ENCODE measurements at regions not wholly inside any gene's neighbourhood (a gene's known extent, or its start where the extent isn't known, plus 50 kb on each side); places are given as distances from the start of the nearest gene placed in this dataset.

DNA sequence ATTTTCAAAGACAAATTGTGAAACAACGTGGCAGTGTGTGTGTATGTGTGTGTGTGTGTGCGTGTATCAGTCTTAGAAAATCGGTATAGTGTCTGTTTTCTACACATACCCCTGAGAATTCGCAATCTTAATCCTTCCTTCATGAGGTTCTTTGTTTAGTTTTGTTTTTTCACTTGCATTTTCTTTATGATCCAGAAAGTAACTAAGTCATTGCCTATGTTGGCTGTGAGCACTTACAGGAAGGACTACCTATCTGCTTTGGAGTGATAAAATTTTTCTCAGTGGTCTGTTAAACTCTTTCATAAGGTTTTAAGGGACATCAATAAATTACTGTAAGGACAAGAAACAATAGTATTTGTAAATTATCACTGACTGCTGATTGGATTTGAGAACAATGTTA, 1587.1 kb downstream of the PCDH9 start:
- Histone ChIP-seq H3K27me3 (no peaks in the 10 kb centered on the region), H3K4me1 (ENCODE audit: insufficient read depth) (no peaks in the 10 kb centered on the region), H3K36me3 (no peaks in the 10 kb centered on the region), H3K27ac (no peak overlapping the region), H3K9me3 (no peaks in the 10 kb centered on the region), H3K4me3 (no peak overlapping the region)
- 74 to 83% (median 78%) methylated on average over 4 of the region's 4 CpGs for WGBS, 3 donors
- intact Hi-C loops (cut with DNase I) = no loop called here
- TF ChIP-seq EP300 (IDR thresholded peaks at IDR 0.05) (no peak), POLR2A (IDR thresholded peaks at IDR 0.05) (no peak)
- TF ChIP-seq, protein P1, sequence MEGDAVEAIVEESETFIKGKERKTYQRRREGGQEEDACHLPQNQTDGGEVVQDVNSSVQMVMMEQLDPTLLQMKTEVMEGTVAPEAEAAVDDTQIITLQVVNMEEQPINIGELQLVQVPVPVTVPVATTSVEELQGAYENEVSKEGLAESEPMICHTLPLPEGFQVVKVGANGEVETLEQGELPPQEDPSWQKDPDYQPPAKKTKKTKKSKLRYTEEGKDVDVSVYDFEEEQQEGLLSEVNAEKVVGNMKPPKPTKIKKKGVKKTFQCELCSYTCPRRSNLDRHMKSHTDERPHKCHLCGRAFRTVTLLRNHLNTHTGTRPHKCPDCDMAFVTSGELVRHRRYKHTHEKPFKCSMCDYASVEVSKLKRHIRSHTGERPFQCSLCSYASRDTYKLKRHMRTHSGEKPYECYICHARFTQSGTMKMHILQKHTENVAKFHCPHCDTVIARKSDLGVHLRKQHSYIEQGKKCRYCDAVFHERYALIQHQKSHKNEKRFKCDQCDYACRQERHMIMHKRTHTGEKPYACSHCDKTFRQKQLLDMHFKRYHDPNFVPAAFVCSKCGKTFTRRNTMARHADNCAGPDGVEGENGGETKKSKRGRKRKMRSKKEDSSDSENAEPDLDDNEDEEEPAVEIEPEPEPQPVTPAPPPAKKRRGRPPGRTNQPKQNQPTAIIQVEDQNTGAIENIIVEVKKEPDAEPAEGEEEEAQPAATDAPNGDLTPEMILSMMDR (IDR thresholded peaks at IDR 0.05) = no peak
- DNase-seq = no peak

DNA sequence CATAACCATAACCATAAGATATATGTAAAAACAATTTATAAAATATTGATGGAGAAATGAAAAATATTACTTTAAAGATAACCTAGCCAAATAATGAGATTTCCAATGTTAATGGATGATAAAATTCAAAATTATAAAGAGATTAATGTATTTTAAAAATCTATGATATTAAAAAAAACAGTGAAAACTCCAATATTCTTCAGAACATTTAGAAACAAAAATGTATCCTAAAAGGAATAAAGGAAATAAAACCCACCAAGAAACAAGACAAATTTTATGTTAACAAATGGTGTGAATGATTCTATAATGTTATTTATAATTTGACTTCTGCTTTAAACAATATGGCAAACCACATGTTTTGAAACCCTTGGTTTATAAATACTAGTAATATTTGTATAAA, 1587.8 kb downstream of the PCDH9 start:
- intact Hi-C loops (cut with DNase I) = no loop called here
- no peak overlapping the region for H3K27ac ChIP-seq
- no peaks in the 10 kb centered on the region for H3K36me3 ChIP-seq
- no peak overlapping the region for H3K4me3 ChIP-seq
- no peaks in the 10 kb centered on the region for H3K4me1 ChIP-seq (ENCODE audit: insufficient read depth)
- DNase-seq = no peak
- no peaks in the 10 kb centered on the region for H3K9me3 ChIP-seq
- H3K27me3 ChIP-seq = no peaks in the 10 kb centered on the region
- TF ChIP-seq POLR2A (IDR thresholded peaks at IDR 0.05) = no peak
- TF ChIP-seq EP300 (IDR thresholded peaks at IDR 0.05) = no peak
- TF ChIP-seq, protein P1 (IDR thresholded peaks at IDR 0.05) = no peak

DNA sequence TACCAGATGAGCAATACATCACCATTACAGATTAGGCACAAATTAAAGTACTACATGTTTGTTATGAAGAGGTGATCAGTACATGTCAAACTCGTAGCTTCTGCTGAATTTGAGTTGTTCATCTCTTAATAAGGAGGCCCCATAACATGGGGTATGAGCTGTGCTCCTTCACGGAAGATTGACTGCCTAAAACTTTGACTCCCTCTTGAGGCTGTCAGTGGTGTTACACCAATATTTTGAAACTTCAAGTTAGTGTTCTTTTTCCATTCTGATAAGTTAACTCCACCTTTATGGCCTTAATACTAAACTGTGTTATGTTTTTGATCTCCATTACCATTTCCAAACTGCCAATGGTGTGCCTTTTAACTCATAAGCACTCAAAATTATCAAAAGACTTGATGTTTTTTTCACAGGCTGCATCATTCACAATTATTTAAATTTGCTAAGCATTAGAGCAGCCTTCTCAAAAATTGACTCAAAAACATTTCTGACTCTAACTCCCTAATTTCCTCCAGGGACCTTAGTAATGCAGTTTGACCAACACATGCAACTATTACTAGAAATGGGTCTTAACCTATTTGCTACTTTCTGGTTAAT, 1591.5 kb downstream of the PCDH9 start:
- WGBS, 3 donors = 25 to 39% (median 30%) methylated on average over 2 of the region's 2 CpGs
- H3K27me3 ChIP-seq = no peaks in the 10 kb centered on the region
- H3K9me3 ChIP-seq = no peaks in the 10 kb centered on the region
- H3K4me1 ChIP-seq (ENCODE audit: insufficient read depth) = no peaks in the 10 kb centered on the region
- H3K36me3 ChIP-seq = no peaks in the 10 kb centered on the region
- no peak overlapping the region for H3K27ac ChIP-seq
- no peak for DNase-seq
- TF ChIP-seq POLR2A (IDR thresholded peaks at IDR 0.05) (no peak), EP300 (IDR thresholded peaks at IDR 0.05) (no peak)
- TF ChIP-seq, protein P1 (IDR thresholded peaks at IDR 0.05) = no peak
- H3K4me3 ChIP-seq = no peak overlapping the region
- intact Hi-C loops (cut with DNase I) = no loop called here

DNA sequence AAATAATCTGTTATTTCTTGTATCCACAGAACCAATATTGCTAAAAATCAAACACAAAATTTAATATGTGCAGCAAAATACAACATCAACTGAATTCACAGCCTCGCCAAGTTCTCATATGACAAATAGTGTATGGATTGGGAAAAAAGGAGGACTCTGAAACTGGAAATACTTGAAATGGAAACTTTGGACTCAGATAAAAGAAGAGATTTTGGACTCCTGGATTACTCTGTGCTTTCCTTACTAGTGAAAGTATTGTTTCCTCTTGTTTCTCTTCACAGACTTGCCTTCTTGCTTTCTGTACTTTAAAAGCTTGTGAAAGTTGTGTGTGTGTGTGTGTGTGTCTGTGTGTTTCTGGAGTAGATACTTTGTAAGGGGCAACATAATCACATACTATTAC, 1596.3 kb downstream of the PCDH9 start:
- Histone ChIP-seq H3K27ac (no peak overlapping the region), H3K4me1 (ENCODE audit: insufficient read depth) (no peaks in the 10 kb centered on the region), H3K4me3 (no peak overlapping the region), H3K9me3 (no peaks in the 10 kb centered on the region), H3K27me3 (no peaks in the 10 kb centered on the region), H3K36me3 (no peaks in the 10 kb centered on the region)
- WGBS, 3 donors = 75 to 89% (median 84%) methylated on average over 1 of the region's 1 CpG
- no peak for DNase-seq
- TF ChIP-seq POLR2A (IDR thresholded peaks at IDR 0.05) (no peak), EP300 (IDR thresholded peaks at IDR 0.05) (no peak)
- TF ChIP-seq, protein P1 (IDR thresholded peaks at IDR 0.05) = no peak
- intact Hi-C loops (cut with DNase I) = no loop called here

Measured in ovary (tissue), 7 donors.